Activated CD8-positive, alpha-beta memory T cell treated with anti-CD3 and anti-CD28 coated beads for 24 hours (primary cell): ENCODE measurements at regions not wholly inside any gene's neighbourhood (a gene's known extent, or its start where the extent isn't known, plus 50 kb on each side); places are given as distances from the start of the nearest gene placed in this dataset.

Source experiments
- DNase-seq: peaks from one replicate; pipeline ENCODE4 v3.0.0-alpha.2; 2020

DNA sequence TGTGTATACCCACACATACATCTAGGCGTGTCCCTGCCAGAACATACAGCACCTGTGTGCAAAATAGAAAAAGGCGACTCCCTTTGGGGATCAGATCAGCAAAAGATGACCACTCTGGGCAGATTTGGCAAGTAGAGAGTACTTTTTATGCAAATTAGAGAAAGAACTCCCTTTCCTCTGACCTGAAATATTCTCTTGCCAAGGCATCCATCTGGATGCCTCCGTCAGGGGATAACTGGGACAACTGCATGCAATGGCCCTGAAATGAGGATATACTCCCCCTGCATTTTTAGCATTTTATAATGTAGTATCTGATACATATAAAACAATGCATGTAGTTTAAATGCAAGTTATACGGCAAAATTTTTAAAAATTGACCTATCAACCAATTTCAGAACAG, 247.7 kb downstream of the ICOS start:
- no peak for DNase-seq

DNA sequence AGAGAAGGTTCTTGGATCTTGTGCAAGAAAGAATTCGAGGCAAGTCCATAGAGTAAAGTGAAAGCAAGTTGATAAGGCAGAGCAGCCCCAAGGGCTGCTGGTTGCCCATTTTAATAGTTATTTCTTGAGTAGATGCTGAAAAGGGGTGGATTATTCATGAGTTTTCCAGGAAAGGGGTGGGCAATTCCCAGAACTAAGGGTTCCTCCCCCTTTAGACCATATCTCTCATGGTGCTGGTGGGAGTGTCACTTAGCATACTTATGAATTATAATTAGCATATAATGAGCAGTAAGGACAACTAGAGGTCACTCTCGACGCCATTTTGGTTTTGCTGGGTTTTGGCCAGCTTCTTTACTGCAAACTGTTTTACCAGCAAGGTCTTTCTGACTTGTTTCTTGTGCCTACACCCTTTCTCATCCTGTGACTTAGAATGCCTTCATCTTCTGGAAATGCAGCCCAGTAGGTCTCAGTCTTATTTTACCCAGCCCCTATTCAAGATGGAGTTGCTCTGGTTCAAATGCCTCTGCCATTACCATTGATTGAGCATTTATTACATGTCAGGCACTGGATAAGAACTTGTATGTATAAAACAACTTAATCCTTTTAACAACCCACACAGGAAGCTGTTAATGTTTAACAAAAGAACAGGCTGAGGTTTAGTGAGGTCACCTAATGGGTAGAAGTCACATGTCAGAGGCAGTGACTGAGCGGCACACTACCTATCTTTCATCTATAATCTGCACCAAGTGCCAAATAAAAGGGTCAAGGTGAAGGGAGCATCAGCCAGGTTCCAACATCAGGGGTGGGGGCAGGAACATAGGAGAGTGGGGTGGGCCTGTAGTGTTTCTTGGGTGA, 250.9 kb downstream of the ICOS start:
- no peak for DNase-seq

DNA sequence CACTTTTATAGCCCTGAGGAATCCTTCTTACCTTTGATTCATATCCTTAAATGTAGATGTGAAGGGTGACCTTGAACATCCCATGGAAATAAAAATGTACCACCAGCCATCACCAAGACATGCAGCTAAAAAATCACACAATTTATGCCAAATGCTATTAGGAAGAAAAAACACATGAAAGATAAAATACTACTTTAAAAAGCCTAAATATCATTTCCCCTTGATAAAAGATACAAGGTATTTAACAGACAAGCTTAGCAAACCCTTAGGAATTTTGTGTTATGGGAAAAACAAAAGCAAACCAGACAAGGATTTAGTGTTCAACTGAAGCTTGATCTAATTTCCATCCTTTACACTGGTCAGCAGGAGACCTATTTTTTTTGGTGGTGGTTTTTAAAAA, 255.0 kb downstream of the ICOS start:
- no peak for DNase-seq

DNA sequence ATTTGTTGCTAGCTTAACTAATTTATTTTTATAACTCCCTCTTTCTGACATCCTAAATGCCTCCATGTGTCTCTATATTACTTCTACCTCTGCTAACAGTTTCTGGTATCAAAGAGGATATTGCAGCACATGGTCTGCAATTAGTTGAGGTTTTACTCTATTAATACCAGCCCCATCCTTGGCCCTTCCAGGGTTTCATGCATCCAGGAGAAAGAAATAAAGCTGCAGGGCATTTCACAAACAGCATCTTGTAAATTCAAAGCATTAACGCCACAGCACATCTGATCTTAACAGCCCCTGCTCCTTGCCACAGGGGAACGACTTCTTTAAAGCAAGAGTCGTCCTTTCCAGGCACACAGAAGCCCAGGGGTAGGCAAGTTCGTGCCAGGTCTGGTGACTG, 258.9 kb downstream of the ICOS start:
- no peak for DNase-seq

DNA sequence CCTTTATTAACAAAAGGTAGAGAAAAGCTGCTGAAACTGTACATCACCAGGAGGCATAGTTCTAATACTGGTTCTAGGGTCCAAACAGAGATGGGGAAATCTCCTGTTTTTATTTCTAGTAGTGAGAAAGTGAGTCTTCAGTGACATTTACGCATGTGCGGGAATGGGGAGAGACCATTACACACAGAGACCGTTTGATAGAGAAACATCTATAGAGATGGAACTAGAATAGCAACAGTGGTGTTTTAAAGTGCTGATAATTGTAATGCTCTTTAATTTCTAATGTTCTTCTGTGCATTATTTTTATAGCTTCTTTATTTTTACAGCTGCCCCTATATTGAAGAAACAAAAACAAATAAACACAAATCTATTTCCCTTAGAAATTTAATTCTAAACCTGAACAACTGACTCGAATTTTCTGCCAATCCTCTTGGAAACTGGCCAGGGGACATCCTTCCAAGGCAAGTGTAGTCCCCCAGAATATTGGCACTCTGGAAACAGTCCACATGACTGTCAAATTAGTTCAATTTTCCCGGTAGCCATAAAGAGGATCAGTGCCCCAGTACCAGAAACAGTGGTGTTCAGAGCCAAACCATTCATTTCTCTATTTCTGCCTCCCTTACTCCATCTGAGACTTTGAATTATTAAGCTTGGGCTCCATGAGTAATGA, 260.9 kb downstream of the ICOS start:
- no peak for DNase-seq

DNA sequence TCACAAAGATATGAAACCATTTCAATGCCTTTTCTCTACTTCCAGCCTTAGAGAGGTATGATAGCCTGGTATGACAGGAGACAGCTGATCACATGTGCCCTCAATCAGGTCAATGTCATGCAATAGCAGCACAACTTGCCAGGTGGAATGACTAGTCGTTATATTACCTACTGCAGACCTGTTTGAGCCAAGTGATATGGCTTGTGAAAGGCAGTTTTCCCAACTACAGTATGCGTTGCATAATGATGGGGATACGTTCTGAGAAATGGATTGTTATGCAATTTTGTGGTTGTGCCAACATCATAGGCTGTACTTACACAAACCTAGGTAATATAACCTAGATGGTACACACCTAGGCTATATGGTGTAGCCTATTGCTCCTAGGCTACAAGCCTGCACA, 262.8 kb downstream of the ICOS start:
- DNase-seq = no peak

DNA sequence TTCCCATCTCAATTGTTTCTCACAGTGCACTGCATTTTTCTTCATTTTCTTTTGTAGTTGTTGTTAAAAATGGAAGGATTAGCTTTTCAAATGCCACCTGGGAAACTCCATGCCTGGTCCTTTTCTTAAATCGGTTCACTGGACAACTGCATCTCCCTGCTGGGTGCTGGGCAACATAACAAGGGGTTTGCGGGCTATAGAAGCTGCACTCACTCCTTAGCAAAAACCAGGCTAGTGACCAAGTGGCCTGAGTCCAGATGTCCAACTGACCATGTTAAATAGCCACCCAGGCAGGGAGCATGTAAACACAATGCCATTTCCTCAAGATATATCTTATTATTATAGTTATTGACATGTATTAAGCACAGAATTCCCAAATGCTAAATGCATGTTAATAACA, 264.9 kb downstream of the ICOS start:
- no peak for DNase-seq

DNA sequence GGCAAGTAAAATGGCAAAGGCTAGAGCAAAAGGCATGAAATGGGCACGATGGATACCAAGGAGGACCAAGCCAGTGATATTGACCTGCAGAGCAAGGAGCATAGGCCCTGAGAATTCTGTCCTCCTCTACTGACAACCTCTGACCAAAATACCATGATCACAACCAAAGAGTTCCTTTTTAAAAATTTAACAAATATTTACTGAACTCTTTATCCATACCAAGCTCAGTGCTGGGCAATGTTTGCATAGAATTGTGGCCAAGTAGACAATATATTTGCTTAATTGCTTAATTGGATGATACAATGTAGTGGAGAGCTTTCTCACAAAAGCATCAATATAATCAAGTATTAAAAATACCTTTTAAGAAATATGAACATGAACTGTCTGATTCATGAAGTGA, 265.7 kb downstream of the ICOS start:
- DNase-seq = no peak

DNA sequence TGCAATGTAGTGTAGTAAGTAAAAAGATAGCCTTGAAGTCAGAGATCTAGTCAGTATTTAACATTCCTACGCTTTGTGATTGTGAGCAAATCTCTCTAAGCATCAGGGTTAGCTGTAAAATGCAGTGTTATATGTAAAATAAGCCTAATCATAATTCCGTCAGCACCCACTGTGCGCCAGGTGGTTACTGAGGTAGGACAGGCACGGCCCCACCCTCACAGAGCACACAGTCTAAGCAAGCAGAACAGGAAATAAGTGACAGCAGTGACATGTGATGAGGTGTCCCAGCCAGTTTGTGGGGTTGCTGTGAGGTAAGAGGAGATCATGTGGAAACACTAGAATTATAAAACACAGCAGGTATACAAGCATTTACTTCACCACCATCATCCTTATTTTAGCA, 267.1 kb downstream of the ICOS start:
- DNase-seq = no peak

DNA sequence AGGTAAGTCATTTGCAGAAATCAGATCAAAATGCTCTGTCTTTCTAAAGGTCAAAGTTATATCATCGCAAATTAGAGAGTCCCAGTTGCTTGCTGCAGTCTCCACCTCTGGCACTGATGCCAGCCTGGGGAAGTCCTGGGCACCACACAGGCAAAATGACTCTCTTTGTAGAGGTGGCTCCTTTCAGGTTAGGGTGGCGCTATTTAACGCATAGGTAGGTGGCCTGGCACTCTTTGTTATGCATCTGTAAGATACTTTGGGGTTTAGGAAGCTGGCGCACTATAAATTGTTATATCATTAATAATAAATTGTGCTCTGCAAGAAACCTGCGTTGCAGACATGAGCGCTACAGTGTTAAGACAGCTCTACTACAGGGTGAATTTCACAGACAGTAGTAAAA, 268.5 kb downstream of the ICOS start:
- no peak for DNase-seq

DNA sequence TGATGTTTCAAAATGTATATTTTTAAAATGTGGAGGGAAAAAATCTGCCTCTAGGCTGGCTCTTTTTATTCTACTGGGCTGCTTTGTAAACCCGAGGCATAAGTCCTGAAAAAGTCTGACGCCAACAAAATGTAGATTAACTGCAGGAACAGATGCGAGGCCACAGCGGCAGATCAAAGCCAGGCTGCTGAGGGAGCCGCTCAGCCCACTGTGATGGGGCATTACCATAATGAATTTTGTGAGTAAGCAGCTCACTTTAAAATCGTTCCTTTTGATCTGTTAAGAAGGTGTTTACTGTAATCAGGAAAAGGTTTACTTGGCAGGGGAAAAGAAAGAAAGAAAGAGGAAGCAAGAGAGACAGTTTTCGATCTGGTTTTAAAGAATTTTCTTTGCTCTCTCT, 269.0 kb downstream of the ICOS start:
- no peak for DNase-seq

DNA sequence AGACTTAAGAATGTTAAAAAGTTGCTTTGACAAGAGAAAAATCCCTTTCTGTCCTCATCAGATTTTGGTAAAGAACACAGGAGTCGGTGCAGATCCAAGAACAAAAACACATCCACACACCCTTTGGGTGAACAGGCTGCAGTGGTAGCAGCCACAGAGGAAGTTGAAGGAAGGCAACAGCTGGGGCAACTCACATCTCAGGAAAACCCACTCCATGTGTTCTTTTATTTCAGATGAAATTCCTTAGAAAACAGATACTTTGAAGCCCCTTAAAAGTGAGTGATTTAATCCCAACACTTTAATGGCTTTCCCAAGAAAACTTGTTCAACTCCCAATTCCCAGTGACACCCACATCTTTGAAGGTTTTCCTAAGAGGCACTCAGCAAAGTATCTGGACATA, 271.3 kb downstream of the ICOS start:
- DNase-seq = no peak

DNA sequence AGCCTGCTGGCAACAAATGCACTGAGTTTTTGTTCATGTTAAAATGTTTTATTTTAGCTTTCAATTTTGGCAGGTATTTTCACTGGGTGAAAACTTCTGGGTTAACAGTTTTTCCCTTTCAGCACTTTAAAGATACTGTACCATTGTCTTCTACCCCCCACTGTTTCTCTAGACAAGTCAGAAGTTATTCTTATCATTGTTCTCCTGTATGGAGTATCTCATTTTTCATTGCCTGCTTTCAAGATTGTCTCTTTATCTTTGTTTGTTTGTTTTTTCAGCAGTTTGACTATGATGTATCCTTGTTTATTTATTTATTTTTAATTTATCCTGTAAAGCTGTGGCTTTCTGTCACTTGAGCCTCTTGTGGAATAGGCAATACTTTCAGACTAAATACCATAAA, 277.0 kb downstream of the ICOS start:
- no peak for DNase-seq

DNA sequence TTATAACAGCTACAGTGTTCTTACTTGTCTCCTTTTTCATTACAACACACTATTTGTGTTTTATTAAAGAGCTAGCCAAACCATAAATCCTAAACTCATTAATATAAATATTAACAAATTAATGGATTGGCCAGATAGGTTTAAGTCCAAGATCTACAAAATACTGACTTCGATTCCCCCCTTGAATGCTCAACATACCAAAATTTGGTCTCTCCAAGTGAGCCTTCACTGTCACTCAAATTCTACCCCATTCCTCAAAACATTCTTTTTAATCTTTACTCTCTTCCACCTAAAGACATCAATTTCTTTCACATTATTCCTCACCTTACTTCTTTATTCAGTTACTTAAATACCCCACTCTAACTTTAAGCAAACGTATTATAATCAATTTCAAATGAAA, 281.5 kb downstream of the ICOS start:
- no peak for DNase-seq

DNA sequence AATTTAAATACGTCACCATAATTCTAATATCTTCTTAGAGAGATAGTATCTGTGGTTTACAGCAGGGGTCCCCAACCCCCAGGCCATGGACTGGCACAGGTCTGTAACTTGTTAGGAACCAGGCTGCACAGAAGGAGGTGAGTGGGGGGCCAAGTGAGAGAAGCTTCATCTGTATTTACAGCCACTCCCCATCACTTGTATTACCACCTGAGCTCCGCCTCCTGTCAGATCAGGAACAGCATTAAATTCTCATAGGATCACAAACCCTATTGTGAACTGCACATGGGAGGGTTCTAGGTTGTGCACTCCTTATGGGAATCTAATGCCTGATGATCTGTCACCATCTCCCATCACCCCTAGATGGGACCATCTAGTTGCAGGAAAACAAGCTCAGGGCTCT, 282.6 kb downstream of the ICOS start:
- DNase-seq = no peak

DNA sequence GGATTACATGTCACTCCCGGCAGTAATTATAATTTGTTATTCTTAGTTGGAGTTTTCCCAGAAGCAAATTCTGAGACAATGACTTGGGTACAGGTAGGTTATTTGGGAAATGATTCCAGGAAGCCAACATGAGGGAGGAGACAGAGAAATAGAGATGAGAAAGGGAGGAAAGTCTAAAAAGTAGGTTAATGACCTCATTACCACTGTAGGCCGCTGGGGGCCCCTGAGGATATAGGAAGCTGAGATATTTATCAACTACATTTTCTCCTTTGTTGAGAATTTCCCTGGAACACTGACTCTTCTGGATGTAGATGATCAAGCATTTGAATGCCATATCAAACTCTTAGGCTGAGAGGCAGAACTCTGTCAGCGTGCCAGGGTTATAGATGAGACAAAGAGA, 284.3 kb downstream of the ICOS start:
- no peak for DNase-seq

DNA sequence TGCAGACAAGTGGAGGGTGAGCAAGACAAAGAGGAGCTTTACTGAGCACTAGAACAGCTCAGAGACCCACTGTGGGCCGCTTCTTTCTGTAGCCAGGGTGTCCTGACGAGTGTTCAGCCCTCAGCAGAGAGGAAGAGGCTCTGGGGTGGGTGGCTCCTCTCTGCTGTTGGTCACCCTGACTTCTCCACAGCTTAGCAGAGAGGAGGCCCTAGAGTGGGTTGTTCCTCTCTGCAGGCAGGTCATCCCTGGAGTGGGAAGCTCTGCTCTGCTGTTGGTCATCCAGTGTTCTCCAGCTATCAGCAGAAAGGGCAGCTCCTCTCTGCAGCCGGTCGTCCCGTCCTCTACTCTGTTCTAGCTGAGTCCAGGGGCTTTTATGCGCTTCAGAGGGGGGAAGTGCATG, 286.5 kb downstream of the ICOS start:
- DNase-seq = no peak

DNA sequence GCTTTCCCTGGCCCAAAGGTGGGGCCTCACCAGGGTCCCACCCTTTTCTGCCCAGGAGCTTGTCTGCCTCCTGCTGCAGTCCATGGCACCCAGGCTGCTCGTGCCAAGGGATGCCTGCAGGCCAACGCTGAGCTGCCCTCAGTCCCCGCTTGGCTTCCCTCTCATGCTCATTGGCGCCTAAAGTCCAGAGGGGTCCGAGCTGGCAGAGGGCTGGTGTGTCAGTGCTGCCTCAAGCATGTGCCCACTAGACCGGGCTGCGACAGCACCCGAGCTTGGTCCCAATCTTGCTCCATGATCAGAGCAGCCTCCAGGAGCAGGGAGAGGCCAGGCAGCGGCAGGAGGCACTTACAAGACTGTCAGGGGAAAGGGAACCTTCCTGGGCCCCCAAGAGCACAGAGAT, 287.0 kb downstream of the ICOS start:
- DNase-seq = no peak

DNA sequence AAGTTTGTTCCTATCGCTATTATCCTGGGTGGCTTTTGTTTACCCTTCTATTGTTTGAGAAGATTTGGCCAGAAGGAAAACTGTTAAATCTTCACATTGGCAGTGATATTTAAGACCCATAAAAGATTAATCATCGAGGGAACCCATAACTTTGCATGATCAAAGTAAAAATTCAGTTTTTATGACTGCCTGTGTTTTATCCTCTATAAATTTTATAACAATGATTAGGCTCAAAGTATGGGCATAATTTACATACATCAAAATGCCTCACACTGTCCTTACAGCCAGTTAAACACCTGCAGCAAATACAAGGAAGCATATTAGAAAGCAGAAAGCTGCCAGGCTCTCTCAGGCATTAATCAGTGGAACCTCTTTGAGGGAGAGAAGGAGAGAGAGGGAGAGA, 289.1 kb downstream of the ICOS start:
- no peak for DNase-seq

DNA sequence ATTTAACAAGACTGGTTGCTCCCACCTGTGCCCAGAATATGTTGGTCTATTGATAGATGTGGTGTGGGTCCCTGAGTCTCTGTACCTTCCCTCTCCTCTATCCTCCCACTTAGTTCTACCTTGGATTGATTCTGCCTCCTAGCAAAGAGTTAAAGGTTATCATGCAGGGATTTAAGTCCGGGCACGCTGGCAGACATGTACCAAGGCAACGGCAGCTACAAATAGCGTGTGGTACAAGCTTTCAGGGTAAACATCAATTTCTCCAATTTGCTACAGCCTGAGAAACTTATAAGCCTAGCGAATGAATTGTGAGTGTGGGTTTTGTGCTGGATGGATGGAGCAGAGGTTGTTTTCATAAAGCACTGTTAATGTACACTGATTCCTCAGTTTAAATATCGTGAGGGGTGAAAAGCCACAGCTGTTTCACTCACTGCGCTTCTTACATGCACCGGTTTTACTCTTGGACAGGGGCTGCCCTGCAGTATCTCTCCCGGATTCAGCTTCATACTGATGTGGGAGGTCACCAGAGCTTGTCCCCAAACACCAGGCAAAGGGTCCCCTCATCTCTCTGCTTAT, 289.8 kb downstream of the ICOS start:
- no peak for DNase-seq

DNA sequence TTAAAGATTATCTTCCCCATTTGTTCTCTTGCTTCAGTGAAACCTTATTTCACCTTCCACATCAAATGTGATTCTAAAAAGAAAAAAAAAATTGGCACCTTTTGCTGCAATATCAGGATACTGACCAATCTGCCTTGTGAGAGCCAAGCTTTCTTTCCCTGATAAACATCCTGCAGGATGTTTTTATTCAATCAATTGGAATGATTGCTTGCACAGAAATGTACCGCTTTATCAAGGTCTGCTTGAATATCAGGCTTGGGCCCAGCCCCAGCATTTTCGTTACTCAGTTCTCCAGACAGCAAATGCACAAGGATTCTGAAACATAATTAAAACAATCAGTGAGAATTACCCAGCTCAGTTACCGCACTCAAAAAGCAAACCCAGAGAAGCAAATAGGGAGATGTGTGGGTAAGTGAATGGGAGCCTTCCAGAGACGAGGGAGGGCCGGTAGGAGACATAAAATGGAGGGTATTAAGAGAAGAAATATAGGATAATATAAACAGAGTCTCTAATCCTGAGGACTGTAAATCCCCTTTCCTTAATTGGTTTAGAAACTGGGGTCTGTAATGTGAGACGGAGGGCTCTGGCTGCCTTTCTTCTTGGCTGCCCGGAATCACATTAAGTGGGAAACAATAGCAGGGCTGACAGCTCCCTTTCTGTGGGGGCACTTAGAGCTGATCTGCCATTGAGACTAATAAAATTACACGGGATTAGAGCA, 291.8 kb downstream of the ICOS start:
- DNase-seq = no peak

DNA sequence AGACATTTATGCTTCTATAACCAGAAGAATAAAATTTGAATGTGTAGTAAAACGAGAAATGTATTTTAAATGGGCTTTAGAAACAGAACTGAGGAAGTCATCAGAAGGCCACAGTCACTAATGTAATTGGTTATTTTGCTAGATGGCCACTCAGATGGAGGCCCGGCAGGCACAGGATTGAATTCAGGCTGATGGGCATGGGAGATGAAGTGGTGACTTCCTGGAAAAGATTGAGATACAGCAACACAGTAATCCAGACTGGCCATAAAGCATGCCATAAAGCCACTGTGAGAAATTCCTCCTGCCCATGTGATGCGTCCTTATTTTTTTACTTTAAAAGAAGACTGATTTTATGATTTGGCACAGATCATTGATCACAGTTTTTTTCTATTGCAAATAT, 297.7 kb downstream of the ICOS start:
- DNase-seq = no peak

DNA sequence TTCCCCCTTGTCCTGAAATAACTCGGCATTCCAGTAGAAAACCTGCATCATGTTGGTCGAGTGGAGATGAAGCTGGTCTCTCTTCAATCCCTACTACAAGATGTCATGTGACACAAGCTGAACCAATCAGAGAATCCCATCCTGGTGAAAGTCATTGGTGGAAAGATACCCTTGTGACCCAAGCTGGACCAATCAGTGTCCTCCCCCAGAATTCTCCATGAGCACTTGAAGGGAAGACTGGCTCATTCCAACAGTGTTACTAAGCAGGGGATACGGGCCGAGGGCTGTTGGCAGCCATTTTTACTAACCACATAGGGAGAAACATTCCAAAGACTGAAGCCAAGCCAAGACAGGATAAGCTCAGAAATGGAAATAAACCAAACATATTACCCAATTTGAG, 298.3 kb downstream of the ICOS start:
- DNase-seq = no peak

DNA sequence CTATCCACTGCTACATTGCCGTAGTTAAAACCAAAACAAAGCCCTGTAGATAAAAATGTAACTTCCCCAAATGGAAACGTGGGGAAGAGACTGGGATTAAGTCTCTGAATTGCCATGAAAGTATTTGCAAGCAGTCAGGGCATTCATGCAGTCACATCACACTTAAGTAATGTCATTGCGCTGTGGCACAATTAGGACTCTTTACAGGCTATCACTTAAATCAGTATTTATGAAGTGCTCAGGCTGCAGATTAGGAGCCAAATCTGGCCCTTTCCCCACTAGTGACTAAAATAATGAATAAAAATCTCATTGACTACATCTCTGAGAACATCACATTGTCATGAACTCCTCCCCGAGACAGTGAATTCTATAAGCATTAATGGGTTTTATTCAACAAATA, 300.9 kb downstream of the ICOS start:
- DNase-seq = no peak
